ENCODE measurements at regions not wholly inside any gene's neighbourhood (a gene's known extent, or its start where the extent isn't known, plus 50 kb on each side); places are given as distances from the start of the nearest gene placed in this dataset.

GRCh38 chr1:60984062-60984799 lies 98.1 kb upstream of the NFIA start:
- H3K27me3 ChIP-seq: no peaks in the 10 kb centered on the region
- H3K9me3 ChIP-seq: no peaks in the 10 kb centered on the region
- peak overlapping the region; percentile 75 to 87 for H3K27ac ChIP-seq
- intact Hi-C loops (cut with DNase I; ENCODE audit: low total_unique reads): no loop called here
- TF ChIP-seq POLR2A (IDR thresholded peaks at IDR 0.05) (no peak), CTCF (IDR thresholded peaks at IDR 0.05) (no peak)
- no peak overlapping the region for H3K4me3 ChIP-seq
- H3K36me3 ChIP-seq: no peaks in the 10 kb centered on the region
- DNase-seq: peak; percentile 65 to 72
- H3K4me1 ChIP-seq: peaks cover 0 to 30% of the 10 kb centered on the region in 2 donors

- H3K36me3 ChIP-seq: no peaks in the 10 kb centered on the region
- no peak for TF ChIP-seq POLR2A (IDR thresholded peaks at IDR 0.05)
- no peak for TF ChIP-seq CTCF (IDR thresholded peaks at IDR 0.05)
- intact Hi-C loops (cut with DNase I; ENCODE audit: low total_unique reads): no loop called here
- H3K27ac ChIP-seq: peak overlapping the region; percentile 75 to 87
- peaks cover 0 to 27% of the 10 kb centered on the region in 2 donors for H3K4me1 ChIP-seq
- no peaks in the 10 kb centered on the region for H3K9me3 ChIP-seq
- no peak for DNase-seq
- no peaks in the 10 kb centered on the region for H3K27me3 ChIP-seq
- H3K4me3 ChIP-seq: no peak overlapping the region
Measured at GRCh38 chr1:60983701-60984061, 98.7 kb upstream of the NFIA start.

- intact Hi-C loops (cut with DNase I; ENCODE audit: low total_unique reads): no loop called here
Measured at GRCh38 chr1:60982539-60982938, 99.8 kb upstream of the NFIA start.

GRCh38 chr1:60981357-60981756 lies 101.0 kb upstream of the NFIA start:
- Histone ChIP-seq H3K4me1 (peaks cover 0 to 27% of the 10 kb centered on the region in 2 donors), H3K27ac (peak overlapping the region in 1 of 2 donors; percentile 87), H3K36me3 (no peaks in the 10 kb centered on the region), H3K9me3 (no peaks in the 10 kb centered on the region), H3K4me3 (no peak overlapping the region), H3K27me3 (no peaks in the 10 kb centered on the region)
- intact Hi-C loops (cut with DNase I; ENCODE audit: low total_unique reads): no loop called here
- no peak for DNase-seq
- TF ChIP-seq CTCF (IDR thresholded peaks at IDR 0.05): no peak
- TF ChIP-seq POLR2A (IDR thresholded peaks at IDR 0.05): no peak

More at GRCh38 chr1:60982539-60982938, 99.8 kb upstream of the NFIA start:
- no peaks in the 10 kb centered on the region for H3K27me3 ChIP-seq
- peak overlapping the region; percentile 75 to 87 for H3K27ac ChIP-seq
- H3K4me3 ChIP-seq: no peak overlapping the region
- DNase-seq: no peak
- no peaks in the 10 kb centered on the region for H3K36me3 ChIP-seq
- H3K9me3 ChIP-seq: no peaks in the 10 kb centered on the region
- peaks cover 0 to 27% of the 10 kb centered on the region in 2 donors for H3K4me1 ChIP-seq
- TF ChIP-seq POLR2A (IDR thresholded peaks at IDR 0.05): no peak
- no peak for TF ChIP-seq CTCF (IDR thresholded peaks at IDR 0.05)

- H3K4me3 ChIP-seq: no peak overlapping the region
- no peak overlapping the region for H3K27ac ChIP-seq
- intact Hi-C loops (cut with DNase I; ENCODE audit: low total_unique reads): no loop called here
- TF ChIP-seq POLR2A (IDR thresholded peaks at IDR 0.05) (no peak), CTCF (IDR thresholded peaks at IDR 0.05) (peak; percentile 19 to 53 (median 35))
- H3K9me3 ChIP-seq: no peaks in the 10 kb centered on the region
- no peaks in the 10 kb centered on the region for H3K27me3 ChIP-seq
- no peaks in the 10 kb centered on the region for H3K36me3 ChIP-seq
- H3K4me1 ChIP-seq: peaks cover 0 to 10% of the 10 kb centered on the region in 2 donors
- peak; percentile 32 for DNase-seq
Measured at GRCh38 chr1:60978421-60979357, 103.7 kb upstream of the NFIA start.
